ENCODE measurements at regions not wholly inside any gene's neighbourhood (a gene's known extent, or its start where the extent isn't known, plus 50 kb on each side); places are given as distances from the start of the nearest gene placed in this dataset.

DNA sequence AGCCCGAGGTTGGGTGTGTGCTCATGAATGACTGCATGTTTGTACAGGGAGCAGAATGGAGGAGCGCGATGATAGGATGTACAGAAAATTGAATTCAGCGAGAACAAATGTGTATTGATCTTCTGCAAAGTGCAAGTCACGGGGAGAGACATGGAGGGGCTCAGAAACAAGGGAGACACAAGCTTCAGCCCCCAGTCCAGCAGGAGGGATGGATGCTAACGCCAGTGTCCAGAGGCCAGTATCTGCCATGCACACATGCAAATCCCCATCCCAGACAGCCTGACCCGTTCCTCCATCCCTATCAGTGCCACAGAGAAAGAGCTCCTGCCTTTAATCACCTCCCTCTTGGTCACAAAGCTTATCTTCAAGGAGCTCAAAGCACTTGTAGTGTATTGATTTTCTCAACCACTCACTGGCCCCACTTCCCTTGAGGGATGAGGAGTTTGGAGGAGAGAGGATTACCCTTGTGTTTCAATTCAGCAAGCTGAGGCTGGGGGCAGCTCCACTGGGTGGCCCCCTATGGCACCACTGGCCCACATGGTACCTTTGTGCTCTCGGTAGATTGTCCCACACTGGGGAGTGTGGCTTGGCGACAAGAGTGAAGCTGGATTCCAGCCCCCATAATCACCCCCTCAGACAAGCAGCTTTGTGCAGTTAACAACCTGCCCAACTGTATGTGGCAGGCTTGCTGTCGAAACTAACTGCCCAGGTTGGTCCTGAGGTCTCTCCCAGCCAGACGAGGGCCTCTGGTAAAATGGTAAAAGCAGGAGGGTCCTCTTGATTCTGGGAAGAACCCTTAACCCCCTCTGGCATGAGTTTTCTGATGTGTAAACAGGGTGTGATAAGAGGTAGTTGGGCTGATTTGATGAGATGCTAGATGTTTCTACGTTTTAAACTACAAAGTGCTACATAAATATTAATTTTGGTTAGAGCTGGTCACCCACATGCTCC is 151.6 kb upstream of the UNC5B start:
- no peak for DNase-seq (ENCODE audit: low read depth)
- TF ChIP-seq, protein P1, sequence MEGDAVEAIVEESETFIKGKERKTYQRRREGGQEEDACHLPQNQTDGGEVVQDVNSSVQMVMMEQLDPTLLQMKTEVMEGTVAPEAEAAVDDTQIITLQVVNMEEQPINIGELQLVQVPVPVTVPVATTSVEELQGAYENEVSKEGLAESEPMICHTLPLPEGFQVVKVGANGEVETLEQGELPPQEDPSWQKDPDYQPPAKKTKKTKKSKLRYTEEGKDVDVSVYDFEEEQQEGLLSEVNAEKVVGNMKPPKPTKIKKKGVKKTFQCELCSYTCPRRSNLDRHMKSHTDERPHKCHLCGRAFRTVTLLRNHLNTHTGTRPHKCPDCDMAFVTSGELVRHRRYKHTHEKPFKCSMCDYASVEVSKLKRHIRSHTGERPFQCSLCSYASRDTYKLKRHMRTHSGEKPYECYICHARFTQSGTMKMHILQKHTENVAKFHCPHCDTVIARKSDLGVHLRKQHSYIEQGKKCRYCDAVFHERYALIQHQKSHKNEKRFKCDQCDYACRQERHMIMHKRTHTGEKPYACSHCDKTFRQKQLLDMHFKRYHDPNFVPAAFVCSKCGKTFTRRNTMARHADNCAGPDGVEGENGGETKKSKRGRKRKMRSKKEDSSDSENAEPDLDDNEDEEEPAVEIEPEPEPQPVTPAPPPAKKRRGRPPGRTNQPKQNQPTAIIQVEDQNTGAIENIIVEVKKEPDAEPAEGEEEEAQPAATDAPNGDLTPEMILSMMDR (conservative IDR thresholded peaks at IDR 0.05; ENCODE audit: low read depth, low read length): no peak
- H3K4me3 ChIP-seq (ENCODE audit: low read length): no peak overlapping the region

DNA sequence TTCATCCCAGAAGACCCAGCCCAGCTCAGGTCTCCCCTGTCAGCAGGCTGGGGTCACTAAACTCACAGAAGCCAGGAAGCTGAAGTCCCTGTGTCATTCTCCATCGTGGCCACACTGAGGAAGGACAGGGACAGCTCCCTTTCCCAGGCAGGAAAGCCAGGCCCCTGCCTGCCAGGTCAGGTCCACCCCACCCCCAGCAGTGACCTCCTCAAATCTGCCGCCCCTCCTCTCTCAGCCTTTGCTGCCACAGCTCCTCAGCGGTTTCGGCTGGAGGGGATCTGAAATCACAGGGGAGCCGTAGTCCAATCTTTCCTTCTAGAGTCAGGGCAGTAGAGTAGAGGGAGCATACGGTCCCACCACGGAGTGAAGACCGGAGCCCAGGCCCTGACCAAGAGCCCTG is 150.9 kb upstream of the UNC5B start:
- H3K4me3 ChIP-seq (ENCODE audit: low read length): no peak overlapping the region
- TF ChIP-seq, protein P1 (conservative IDR thresholded peaks at IDR 0.05; ENCODE audit: low read depth, low read length): no peak
- DNase-seq (ENCODE audit: low read depth): no peak

DNA sequence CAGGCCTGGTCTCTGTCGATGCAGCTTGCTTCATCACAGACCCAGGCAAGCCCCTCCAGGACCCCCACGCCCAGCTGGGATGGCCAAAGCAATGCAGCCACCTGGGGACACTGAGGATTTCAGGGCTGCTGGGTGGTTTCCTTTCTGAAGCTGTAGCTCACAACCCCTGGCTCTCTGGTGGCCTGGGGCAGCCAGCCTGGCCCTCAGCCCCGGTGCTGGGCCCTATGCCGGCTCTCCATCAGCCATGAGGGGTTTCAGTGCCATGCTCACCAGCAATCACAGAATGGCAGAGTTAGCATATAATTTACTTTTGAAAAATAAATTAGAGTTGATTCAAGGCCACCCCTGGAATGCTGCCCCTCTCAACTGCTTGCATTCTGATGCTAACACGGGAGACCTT is 150.2 kb upstream of the UNC5B start:
- no peak overlapping the region for H3K4me3 ChIP-seq (ENCODE audit: low read length)
- DNase-seq (ENCODE audit: low read depth): no peak
- TF ChIP-seq, protein P1 (conservative IDR thresholded peaks at IDR 0.05; ENCODE audit: low read depth, low read length): no peak

DNA sequence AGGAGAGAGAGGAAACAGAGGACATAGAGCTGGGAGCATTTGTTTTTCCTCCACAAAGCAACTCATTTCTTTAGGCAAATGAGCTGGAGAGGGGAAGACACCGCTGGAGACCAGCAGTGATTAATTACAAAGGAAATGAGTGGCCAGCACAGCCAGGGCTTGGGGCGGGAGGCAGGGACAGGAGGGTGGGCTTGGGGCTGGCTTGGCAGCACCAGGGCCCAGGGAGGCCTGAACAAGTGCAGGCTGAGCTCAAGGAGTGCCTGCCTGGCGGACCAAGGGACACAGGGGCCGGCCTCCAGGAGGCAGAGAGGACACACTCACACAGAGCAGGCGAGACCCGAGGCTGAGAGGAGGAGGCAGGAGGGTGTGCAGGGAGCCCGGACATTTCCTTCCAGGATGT is 149.0 kb upstream of the UNC5B start:
- TF ChIP-seq, protein P1 (conservative IDR thresholded peaks at IDR 0.05; ENCODE audit: low read depth, low read length): no peak
- no peak for DNase-seq (ENCODE audit: low read depth)
- no peak overlapping the region for H3K4me3 ChIP-seq (ENCODE audit: low read length)

DNA sequence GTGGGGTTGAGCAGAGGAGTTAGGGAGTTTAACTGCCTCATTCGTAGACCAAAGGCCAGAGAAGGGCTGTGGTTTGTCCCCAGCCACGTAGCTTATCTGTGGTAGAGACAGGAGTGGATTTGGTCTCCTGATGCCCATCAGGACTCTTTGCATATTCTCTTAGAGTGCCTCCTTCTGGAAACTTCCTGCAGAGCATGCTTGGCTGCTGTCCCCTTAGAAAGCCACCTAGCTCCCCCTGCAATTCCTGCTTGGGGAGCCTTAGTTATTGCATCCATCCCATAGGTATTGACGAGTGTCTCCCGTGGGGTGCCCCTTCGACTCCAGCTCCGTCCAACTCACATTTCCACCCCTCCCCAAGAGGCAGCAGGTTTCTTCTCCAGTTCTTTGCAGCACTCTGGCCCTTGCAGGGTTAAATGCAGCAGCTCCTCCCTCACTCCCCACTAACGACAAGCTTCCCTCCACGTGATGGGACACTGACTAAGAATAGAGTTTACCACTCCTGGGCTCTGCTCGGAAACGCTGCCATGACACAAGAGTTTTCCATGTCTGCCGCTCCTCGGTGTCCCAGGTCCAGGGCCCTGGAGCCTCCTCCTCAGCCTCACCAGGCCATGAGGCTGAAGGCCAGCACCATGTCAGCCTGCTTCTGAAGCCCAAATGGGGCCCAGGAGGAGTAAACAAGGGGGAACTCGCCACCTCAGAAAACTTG is 147.8 kb upstream of the UNC5B start:
- no peak overlapping the region for H3K4me3 ChIP-seq (ENCODE audit: low read length)
- TF ChIP-seq, protein P1 (conservative IDR thresholded peaks at IDR 0.05; ENCODE audit: low read depth, low read length): peak; percentile 34
- DNase-seq (ENCODE audit: low read depth): no peak

DNA sequence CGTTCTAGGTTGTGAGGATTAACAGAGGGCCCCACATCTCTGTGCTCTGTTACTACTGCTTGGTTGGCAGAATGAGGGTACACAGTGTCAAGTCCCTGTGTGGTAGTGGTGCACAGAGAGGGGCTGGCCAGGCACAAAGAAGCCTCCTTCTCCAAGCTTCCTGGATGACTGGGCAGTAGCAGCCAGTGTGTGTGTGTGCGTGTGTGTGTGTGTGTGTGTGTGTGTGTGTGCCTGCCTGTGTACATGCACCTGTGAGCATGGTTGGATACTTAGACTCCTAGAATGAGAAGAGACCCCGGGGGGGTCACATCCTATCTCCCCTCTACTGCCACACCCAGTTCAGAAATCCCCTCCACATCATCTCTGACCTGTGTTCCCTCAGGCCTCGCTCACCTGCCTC is 146.7 kb upstream of the UNC5B start:
- DNase-seq (ENCODE audit: low read depth): no peak
- no peak overlapping the region for H3K4me3 ChIP-seq (ENCODE audit: low read length)
- TF ChIP-seq, protein P1 (conservative IDR thresholded peaks at IDR 0.05; ENCODE audit: low read depth, low read length): no peak

All from retinal pigment epithelial cell (primary cell).